ENCODE measurements at regions not wholly inside any gene's neighbourhood (a gene's known extent, or its start where the extent isn't known, plus 50 kb on each side); places are given as distances from the start of the nearest gene placed in this dataset.

DNA sequence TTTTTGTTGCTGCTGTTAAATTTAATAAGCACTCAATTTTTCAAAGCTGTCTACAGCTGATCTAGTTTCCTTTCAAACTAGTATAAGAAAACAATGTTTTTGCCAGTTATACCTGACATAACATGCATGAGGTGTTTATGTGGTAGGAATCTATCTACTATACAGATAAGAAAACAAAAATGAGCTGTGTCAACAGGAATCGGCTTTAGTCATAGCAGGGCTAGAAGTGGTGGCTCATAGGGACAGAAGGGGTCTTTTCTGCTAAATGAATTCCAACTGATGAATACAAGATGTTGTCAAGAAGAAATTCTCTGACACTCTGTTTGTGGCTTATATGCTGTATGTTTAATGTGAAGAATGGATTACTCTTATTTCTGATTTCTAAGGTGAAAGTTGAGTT is 55.7 kb upstream of the CLNK start:
- no peak for DNase-seq
- TF ChIP-seq CTCF (conservative IDR thresholded peaks at IDR 0.05), result no peak
- Mint-ChIP-seq H3K9me3 (no peaks in the 10 kb centered on the region), H3K27me3 (ENCODE audit: insufficient read depth) (no peaks in the 10 kb centered on the region), H3K36me3 (ENCODE audit: low read depth) (no peaks in the 10 kb centered on the region), H3K4me1 (peaks cover 29% of the 10 kb centered on the region), H3K27ac (no peak overlapping the region), H3K4me3 (no peak overlapping the region)
- Histone ChIP-seq H3K9ac (ENCODE audit: extremely low read depth, low read length, poor library complexity, severe bottlenecking) (no peak overlapping the region), H3K27ac (ENCODE audit: low read depth, low read length) (no peak overlapping the region), H3K9me3 (ENCODE audit: control insufficient read depth, low read length) (no peaks in the 10 kb centered on the region), H3K36me3 (ENCODE audit: control insufficient read depth, insufficient read depth, low read length) (no peaks in the 10 kb centered on the region), H3K4me3 (ENCODE audit: low read length) (no peak overlapping the region), H3K4me1 (ENCODE audit: control insufficient read depth, insufficient read depth, low read length) (no peaks in the 10 kb centered on the region), H3K27me3 (ENCODE audit: control insufficient read depth, insufficient read depth, low read length, poor library complexity, severe bottlenecking) (no peaks in the 10 kb centered on the region)
- 100% methylated on average over 1 of the region's 1 CpG; no CpG with 5 or more reads in 1 of the 2 experiments for WGBS, 2 experiments (ENCODE audit: insufficient coverage in 1 of 2, insufficient read length in 1 of 2)

DNA sequence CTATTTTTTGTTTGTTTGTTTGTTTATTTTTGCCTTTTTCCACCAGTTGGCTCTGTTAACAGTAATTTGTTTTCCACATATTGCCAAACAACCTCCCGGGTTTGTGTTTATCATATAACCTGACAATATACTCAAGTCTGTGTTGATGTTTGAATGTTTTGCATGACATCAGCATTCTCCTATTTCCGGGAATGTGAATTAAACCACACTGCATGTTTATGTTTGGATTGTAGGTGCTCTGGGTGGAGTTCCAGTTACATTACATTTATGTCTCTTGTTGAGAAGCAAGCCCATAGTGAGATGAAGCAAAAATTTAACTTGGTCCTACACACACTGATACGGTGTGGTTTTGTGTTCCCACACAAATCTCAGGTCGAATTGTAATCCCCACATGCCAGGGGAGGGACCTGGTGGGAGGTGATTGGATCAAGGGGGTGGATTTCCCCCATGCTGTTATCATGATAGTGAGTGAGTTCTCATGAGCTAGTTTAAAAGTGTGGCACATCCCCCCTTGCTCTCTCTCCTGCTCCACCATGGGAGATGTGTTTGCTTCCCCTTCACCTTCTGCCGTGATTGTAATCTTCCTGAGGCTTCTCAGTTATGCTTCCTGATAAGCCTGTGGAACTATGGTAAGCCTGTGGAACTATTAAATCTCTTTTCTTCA is 54.4 kb upstream of the CLNK start:
- Mint-ChIP-seq H3K4me1 (peaks cover 37% of the 10 kb centered on the region), H3K27ac (peak overlapping the region; percentile 16), H3K4me3 (no peak overlapping the region), H3K9me3 (no peaks in the 10 kb centered on the region), H3K27me3 (ENCODE audit: insufficient read depth) (no peaks in the 10 kb centered on the region), H3K36me3 (ENCODE audit: low read depth) (no peaks in the 10 kb centered on the region)
- H3K36me3 ChIP-seq (ENCODE audit: control insufficient read depth, insufficient read depth, low read length), result no peaks in the 10 kb centered on the region
- no peak overlapping the region for H3K27ac ChIP-seq (ENCODE audit: low read depth, low read length)
- 40 to 55% methylated on average over 1 to 5 of the region's 5 CpGs for WGBS, 2 experiments (ENCODE audit: insufficient coverage in 1 of 2, insufficient read length in 1 of 2)
- no peaks in the 10 kb centered on the region for H3K4me1 ChIP-seq (ENCODE audit: control insufficient read depth, insufficient read depth, low read length)
- no peaks in the 10 kb centered on the region for H3K27me3 ChIP-seq (ENCODE audit: control insufficient read depth, insufficient read depth, low read length, poor library complexity, severe bottlenecking)
- no peak overlapping the region for H3K4me3 ChIP-seq (ENCODE audit: low read length)
- H3K9me3 ChIP-seq (ENCODE audit: control insufficient read depth, low read length), result no peaks in the 10 kb centered on the region
- no peak for TF ChIP-seq CTCF (conservative IDR thresholded peaks at IDR 0.05)
- no peak overlapping the region for H3K9ac ChIP-seq (ENCODE audit: extremely low read depth, low read length, poor library complexity, severe bottlenecking)
- peak; percentile 64 for DNase-seq

DNA sequence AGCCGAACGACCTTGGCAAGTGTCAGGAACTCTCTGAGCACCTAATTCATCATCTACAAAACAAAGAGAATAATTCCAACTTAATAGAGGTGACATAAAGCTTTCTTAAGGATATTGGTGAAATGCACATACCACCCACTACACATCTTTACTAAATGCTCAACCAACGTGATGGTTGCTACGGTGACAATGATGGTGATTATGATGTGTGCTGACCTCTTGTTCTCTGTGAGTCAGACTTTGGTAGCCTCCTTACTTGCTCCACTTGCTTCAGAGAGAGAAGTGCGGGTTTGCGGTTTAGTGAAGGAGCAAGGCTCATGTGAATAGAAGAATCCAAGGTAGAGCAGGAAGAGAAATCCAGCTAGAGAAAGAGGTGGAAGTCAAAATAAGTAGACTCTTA is 52.8 kb upstream of the CLNK start:
- DNase-seq, result no peak
- Mint-ChIP-seq H3K27me3 (ENCODE audit: insufficient read depth) (no peaks in the 10 kb centered on the region), H3K9me3 (no peaks in the 10 kb centered on the region), H3K36me3 (ENCODE audit: low read depth) (no peaks in the 10 kb centered on the region), H3K4me3 (no peak overlapping the region), H3K4me1 (peaks cover 41% of the 10 kb centered on the region), H3K27ac (no peak overlapping the region)
- no peak overlapping the region for H3K27ac ChIP-seq (ENCODE audit: low read depth, low read length)
- no peak for TF ChIP-seq CTCF (conservative IDR thresholded peaks at IDR 0.05)
- H3K36me3 ChIP-seq (ENCODE audit: control insufficient read depth, insufficient read depth, low read length), result no peaks in the 10 kb centered on the region
- no peaks in the 10 kb centered on the region for H3K4me1 ChIP-seq (ENCODE audit: control insufficient read depth, insufficient read depth, low read length)
- no peaks in the 10 kb centered on the region for H3K27me3 ChIP-seq (ENCODE audit: control insufficient read depth, insufficient read depth, low read length, poor library complexity, severe bottlenecking)
- no peak overlapping the region for H3K4me3 ChIP-seq (ENCODE audit: low read length)
- H3K9me3 ChIP-seq (ENCODE audit: control insufficient read depth, low read length), result no peaks in the 10 kb centered on the region
- H3K9ac ChIP-seq (ENCODE audit: extremely low read depth, low read length, poor library complexity, severe bottlenecking), result no peak overlapping the region
- 90 to 100% methylated on average over 1 to 6 of the region's 6 CpGs for WGBS, 2 experiments (ENCODE audit: insufficient coverage in 1 of 2, insufficient read length in 1 of 2)
